ENCODE measurements at regions not wholly inside any gene's neighbourhood (a gene's known extent, or its start where the extent isn't known, plus 50 kb on each side); places are given as distances from the start of the nearest gene placed in this dataset.

- intact Hi-C loops (cut with micrococcal nuclease), result no loop called here
Measured at GRCh38 chr13:89684896-89685295, 1662.6 kb upstream of the MIR17HG start.

GRCh38 chr13:89686171-89686570 lies 1661.3 kb upstream of the MIR17HG start:
- intact Hi-C loops (cut with micrococcal nuclease), result no loop called here

- intact Hi-C loops (cut with micrococcal nuclease), result no loop called here
Measured at GRCh38 chr13:89687066-89687465, 1660.4 kb upstream of the MIR17HG start.

- intact Hi-C loops (cut with micrococcal nuclease), result no loop called here
Measured at GRCh38 chr13:89688918-89689317, 1658.6 kb upstream of the MIR17HG start.

- intact Hi-C loops (cut with micrococcal nuclease), result no loop called here
Measured at GRCh38 chr13:89694451-89694850, 1653.0 kb upstream of the MIR17HG start.

- intact Hi-C loops (cut with micrococcal nuclease), result no loop called here
Measured at GRCh38 chr13:89695343-89696257, 1651.9 kb upstream of the MIR17HG start.

- intact Hi-C loops (cut with micrococcal nuclease), result no loop called here
Measured at GRCh38 chr13:89701913-89702312, 1645.6 kb upstream of the MIR17HG start.

- intact Hi-C loops (cut with micrococcal nuclease), result no loop called here
Measured at GRCh38 chr13:89704040-89704439, 1643.4 kb upstream of the MIR17HG start.

GRCh38 chr13:89708013-89708412 lies 1639.5 kb upstream of the MIR17HG start:
- intact Hi-C loops (cut with micrococcal nuclease), result no loop called here

GRCh38 chr13:89721216-89721615 lies 1626.3 kb upstream of the MIR17HG start:
- intact Hi-C loops (cut with micrococcal nuclease), result no loop called here

- intact Hi-C loops (cut with micrococcal nuclease), result no loop called here
Measured at GRCh38 chr13:89726690-89727435, 1620.6 kb upstream of the MIR17HG start.

GRCh38 chr13:89733829-89734228 lies 1613.7 kb upstream of the MIR17HG start:
- intact Hi-C loops (cut with micrococcal nuclease), result no loop called here

GRCh38 chr13:89737051-89737450 lies 1610.4 kb upstream of the MIR17HG start:
- intact Hi-C loops (cut with micrococcal nuclease), result no loop called here

- intact Hi-C loops (cut with micrococcal nuclease), result no loop called here
Measured at GRCh38 chr13:89738072-89738471, 1609.4 kb upstream of the MIR17HG start.

- intact Hi-C loops (cut with micrococcal nuclease), result no loop called here
Measured at GRCh38 chr13:89740994-89741685, 1606.3 kb upstream of the MIR17HG start.

- intact Hi-C loops (cut with micrococcal nuclease), result no loop called here
Measured at GRCh38 chr13:89746554-89746953, 1600.9 kb upstream of the MIR17HG start.

- intact Hi-C loops (cut with micrococcal nuclease), result no loop called here
Measured at GRCh38 chr13:89748716-89749115, 1598.8 kb upstream of the MIR17HG start.

- intact Hi-C loops (cut with micrococcal nuclease), result no loop called here
Measured at GRCh38 chr13:89749888-89750287, 1597.6 kb upstream of the MIR17HG start.

GRCh38 chr13:89750371-89750770 lies 1597.1 kb upstream of the MIR17HG start:
- intact Hi-C loops (cut with micrococcal nuclease), result no loop called here

GRCh38 chr13:89751432-89751930 lies 1596.0 kb upstream of the MIR17HG start:
- intact Hi-C loops (cut with micrococcal nuclease), result no loop called here

GRCh38 chr13:89752394-89752793 lies 1595.1 kb upstream of the MIR17HG start:
- intact Hi-C loops (cut with micrococcal nuclease), result no loop called here
